ENCODE measurements at regions not wholly inside any gene's neighbourhood (a gene's known extent, or its start where the extent isn't known, plus 50 kb on each side); places are given as distances from the start of the nearest gene placed in this dataset.
"Not testable (repeated sequence)": the region's sequence is repeated elsewhere in the genome, so short reads cannot be mapped to it uniquely, and the experiment has no call there.

DNA sequence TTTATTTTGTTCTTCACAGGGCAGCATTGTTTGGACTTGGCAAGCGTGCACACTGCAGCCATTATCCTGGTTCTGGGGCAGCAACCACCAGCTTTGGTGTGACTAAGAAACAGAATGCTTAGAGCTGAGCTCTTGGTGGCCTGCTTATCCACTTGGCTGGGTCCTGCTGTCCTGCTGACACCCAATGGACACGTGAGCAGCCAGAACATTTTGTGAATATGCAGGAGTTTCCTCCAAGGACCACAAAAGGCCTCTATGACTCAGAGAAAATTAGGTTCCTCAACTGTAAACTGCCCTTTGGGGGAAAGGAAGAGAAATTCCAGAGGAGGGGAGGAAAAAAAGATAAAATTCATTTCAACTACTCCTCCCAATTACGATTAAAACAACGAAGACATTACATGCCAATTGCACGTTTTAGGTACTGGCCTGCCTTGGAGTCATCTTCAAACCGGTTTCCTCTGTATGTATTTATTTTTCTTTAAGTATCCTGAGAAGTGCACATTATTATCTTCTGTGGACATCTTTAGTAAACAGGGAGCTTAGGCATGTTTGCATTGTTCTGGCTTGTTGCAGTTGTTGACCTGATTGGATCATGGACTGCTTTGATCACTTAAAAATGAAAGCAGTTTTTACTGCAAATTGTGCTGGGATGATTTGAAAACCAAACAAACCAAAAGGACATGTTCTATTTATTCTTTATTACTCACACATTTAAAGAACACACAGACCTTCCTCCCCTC lies 82.3 kb upstream of the TLE4 start:
- no peak for DNase-seq

- no peak for DNase-seq
Observed at GRCh38 chr9:79490657-79491248, 81.0 kb upstream of the TLE4 start.

GRCh38 chr9:79492092-79493009 lies 79.4 kb upstream of the TLE4 start:
- DNase-seq: no peak

- DNase-seq: not testable (repeated sequence)
Observed at GRCh38 chr9:79500196-79500864, 71.4 kb upstream of the TLE4 start.

DNA sequence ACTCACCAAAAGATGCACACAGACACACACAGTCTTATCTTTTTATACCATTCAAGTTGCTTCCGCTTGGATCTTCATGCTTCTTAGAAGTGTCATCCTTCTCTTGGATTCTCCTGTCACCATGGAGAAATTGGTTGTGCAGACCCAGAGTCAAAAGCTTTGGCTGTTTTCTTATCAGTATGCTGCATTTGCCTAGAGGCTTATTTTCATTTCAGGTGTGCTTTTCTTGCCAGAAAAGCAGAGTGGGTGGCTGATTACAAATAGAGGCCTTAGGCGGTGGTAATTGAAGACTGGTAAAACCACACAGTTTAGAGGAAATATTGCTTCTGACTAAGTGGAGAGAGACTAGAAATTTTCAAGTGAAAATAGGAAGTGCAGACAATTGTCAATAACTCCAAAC lies 70.2 kb upstream of the TLE4 start:
- DNase-seq: no peak

DNA sequence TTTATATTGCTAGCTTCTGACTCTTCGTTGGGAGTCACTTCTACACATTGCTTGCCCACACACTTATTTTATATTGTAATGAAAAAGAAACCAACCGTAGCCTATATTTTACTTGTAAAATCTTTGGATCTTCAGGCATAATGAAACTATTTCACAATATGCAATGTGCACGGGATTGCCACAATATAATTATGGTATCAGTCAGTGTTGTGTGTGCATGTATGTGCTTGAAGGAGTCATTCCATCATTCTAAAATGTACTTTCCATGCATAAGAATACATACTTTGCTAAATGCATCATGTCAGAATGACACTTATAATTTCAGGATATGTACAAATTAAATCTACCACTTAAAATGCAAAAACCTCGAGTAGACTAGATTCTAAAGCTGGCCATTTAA lies 64.0 kb upstream of the TLE4 start:
- no peak for DNase-seq

- no peak for DNase-seq
Observed at GRCh38 chr9:79512251-79512650, 59.5 kb upstream of the TLE4 start.

Data from stimulated activated CD4-positive, alpha-beta T cell treated with anti-CD3 and anti-CD28 coated beads, Interleukin-1b, Interleukin-23, amount 100 ng/mL, for 48 hours (primary cell).